Prostate gland (tissue), 2 donors: ENCODE measurements at regions not wholly inside any gene's neighbourhood (a gene's known extent, or its start where the extent isn't known, plus 50 kb on each side); places are given as distances from the start of the nearest gene placed in this dataset.

ENCODE experiments used
- DNase-seq: peaks from one replicate; pipeline ENCODE4 v3.0.0-alpha.2; 2019; ENCODE audit warnings: low spot score
- H3K27ac ChIP-seq, 2 donors: fragments of 200-600 bp; sonication (generic); 2 replicates each; pipeline ENCODE4 v1.5.1; 2017 to 2019
- H3K27me3 ChIP-seq: fragments of 200-600 bp; sonication (generic); replicated peaks from 2 replicates; pipeline ENCODE4 v1.5.1; 2019; ENCODE audit not compliant: insufficient read depth
- H3K36me3 ChIP-seq, 2 donors: fragments of 200-600 bp; sonication (generic); 1 replicate in 1 of 2; 2 replicates in 1 of 2; pipeline versions ENCODE4 v1.5.1 to v1.8.1; 2017 to 2019
- H3K4me1 ChIP-seq: fragments of 200-600 bp; sonication (generic); replicated peaks from 2 replicates; pipeline ENCODE4 v1.5.1; 2019
- H3K4me3 ChIP-seq, 2 donors: fragments of 200-600 bp; sonication (generic); 2 replicates each; pipeline ENCODE4 v1.5.1; 2017 to 2019
- H3K9me3 ChIP-seq: fragments of 200-600 bp; sonication (generic); 2 replicates; pipeline ENCODE4 v1.5.1; 2017
- POLR2A ChIP-seq: fragments of 450-650 bp; IDR thresholded peaks from one replicate; pipeline ENCODE4 v1.6.1; 2016; ENCODE audit warnings: antibody characterized with exemption, mild to moderate bottlenecking
- POLR2AphosphoS5 ChIP-seq: sonication (generic); formaldehyde crosslinking; IDR thresholded peaks from one replicate; pipeline ENCODE4 v1.6.1; 2017; ENCODE audit warnings: antibody characterized with exemption
- WGBS: methylation state at CpG from one replicate; pipeline ENCODE4 v1.1.5; 2018; 5-methylcytosine and 5-hydroxymethylcytosine counted together
- intact Hi-C: fragments of 100-400 bp; cut with DNase I; formaldehyde crosslinking; loops from one replicate; pipeline ENCODE4 v1.14.2; 2022
- TF ChIP-seq, protein P1 (sequence below), 4 experiments: fragments of 200-600 bp in 2 of 4; fragments of 450-650 bp in 2 of 4; sonication (generic) in 2 of 4; IDR thresholded peaks; 1 replicate in 3 of 4; 2 replicates in 1 of 4; pipeline ENCODE4 v1.5.1; 2016 to 2019; ENCODE audit warnings: antibody characterized with exemption in 4 of 4, mild to moderate bottlenecking in 2 of 4, moderate library complexity in 2 of 4

DNA sequence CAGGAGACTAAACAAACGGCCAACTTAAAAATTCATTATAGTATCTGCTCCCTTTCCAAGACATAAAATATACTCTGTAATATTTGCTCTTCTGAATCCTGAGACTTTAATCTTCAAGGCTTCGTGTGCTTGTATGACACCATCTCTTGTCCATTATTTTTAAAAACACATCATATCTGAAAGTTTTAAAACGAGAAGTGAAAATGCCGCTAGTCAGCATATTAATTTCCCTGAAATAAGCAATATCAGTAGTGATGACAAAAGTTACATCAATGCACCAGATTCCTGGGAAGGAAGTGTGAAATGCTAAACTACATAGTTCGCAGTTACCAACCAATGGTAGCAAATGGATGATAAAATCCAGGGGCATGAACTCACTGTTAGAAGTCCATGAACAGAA is 66.8 kb upstream of the EXOC1L start:
- intact Hi-C loops: no loop called here
- 80% methylated on average over 5 of the region's 5 CpGs for WGBS
- no peak for DNase-seq

GRCh38 chr4:55753856-55754255 is 65.7 kb upstream of the EXOC1L start:
- intact Hi-C loops: no loop called here
- Histone ChIP-seq H3K4me3 (no peak overlapping the region), H3K27ac (no peak overlapping the region), H3K36me3 (no peaks in the 10 kb centered on the region), H3K9me3 (no peaks in the 10 kb centered on the region), H3K4me1 (no peaks in the 10 kb centered on the region), H3K27me3 (no peaks in the 10 kb centered on the region)
- no peak for DNase-seq
- TF ChIP-seq, protein P1, sequence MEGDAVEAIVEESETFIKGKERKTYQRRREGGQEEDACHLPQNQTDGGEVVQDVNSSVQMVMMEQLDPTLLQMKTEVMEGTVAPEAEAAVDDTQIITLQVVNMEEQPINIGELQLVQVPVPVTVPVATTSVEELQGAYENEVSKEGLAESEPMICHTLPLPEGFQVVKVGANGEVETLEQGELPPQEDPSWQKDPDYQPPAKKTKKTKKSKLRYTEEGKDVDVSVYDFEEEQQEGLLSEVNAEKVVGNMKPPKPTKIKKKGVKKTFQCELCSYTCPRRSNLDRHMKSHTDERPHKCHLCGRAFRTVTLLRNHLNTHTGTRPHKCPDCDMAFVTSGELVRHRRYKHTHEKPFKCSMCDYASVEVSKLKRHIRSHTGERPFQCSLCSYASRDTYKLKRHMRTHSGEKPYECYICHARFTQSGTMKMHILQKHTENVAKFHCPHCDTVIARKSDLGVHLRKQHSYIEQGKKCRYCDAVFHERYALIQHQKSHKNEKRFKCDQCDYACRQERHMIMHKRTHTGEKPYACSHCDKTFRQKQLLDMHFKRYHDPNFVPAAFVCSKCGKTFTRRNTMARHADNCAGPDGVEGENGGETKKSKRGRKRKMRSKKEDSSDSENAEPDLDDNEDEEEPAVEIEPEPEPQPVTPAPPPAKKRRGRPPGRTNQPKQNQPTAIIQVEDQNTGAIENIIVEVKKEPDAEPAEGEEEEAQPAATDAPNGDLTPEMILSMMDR (IDR thresholded peaks at IDR 0.05): no peak
- 45% methylated on average over 1 of the region's 1 CpG for WGBS

More for the DNA sequence above, 66.8 kb upstream of the EXOC1L start:
- TF ChIP-seq POLR2AphosphoS5: no peak
- TF ChIP-seq, protein P1 (IDR thresholded peaks at IDR 0.05): no peak
- no peak for TF ChIP-seq POLR2A
- Histone ChIP-seq H3K27me3 (no peaks in the 10 kb centered on the region), H3K4me3 (no peak overlapping the region), H3K9me3 (no peaks in the 10 kb centered on the region), H3K36me3 (no peaks in the 10 kb centered on the region), H3K27ac (no peak overlapping the region), H3K4me1 (no peaks in the 10 kb centered on the region)

GRCh38 chr4:55754754-55755350 is 64.7 kb upstream of the EXOC1L start:
- TF ChIP-seq POLR2A (no peak), POLR2AphosphoS5 (no peak)
- TF ChIP-seq, protein P1 (IDR thresholded peaks at IDR 0.05): no peak
- Histone ChIP-seq H3K27ac (no peak overlapping the region), H3K27me3 (no peaks in the 10 kb centered on the region), H3K9me3 (no peaks in the 10 kb centered on the region), H3K4me1 (no peaks in the 10 kb centered on the region), H3K36me3 (no peaks in the 10 kb centered on the region), H3K4me3 (no peak overlapping the region)
- intact Hi-C loops: no loop called here
- DNase-seq: no peak
- 81% methylated on average over 6 of the region's 6 CpGs for WGBS

DNA sequence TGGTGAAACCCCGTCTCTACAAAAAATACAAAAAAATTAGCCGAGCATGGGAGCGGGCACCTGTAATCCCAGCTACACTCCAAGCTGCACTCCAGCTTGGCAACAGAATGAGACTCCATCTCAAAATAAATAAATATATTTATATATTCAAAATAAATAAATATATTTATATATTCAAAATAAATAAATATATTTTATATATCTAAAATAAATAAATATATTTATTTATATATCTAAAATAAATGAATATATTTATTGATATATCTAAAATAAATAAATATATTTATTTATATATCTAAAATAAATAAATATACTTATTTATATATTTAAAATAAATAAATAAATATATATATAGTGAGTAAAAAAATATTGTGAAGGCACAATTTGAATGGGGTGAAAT is 63.4 kb upstream of the EXOC1L start:
- 92% methylated on average over 3 of the region's 3 CpGs for WGBS
- H3K36me3 ChIP-seq: no peaks in the 10 kb centered on the region
- no peaks in the 10 kb centered on the region for H3K4me1 ChIP-seq
- H3K9me3 ChIP-seq: no peaks in the 10 kb centered on the region
- TF ChIP-seq POLR2A (no peak), POLR2AphosphoS5 (no peak)
- TF ChIP-seq, protein P1 (IDR thresholded peaks at IDR 0.05): no peak
- no peak overlapping the region for H3K4me3 ChIP-seq
- H3K27me3 ChIP-seq: no peaks in the 10 kb centered on the region
- no peak overlapping the region for H3K27ac ChIP-seq
- intact Hi-C loops: no loop called here
- DNase-seq: no peak

DNA sequence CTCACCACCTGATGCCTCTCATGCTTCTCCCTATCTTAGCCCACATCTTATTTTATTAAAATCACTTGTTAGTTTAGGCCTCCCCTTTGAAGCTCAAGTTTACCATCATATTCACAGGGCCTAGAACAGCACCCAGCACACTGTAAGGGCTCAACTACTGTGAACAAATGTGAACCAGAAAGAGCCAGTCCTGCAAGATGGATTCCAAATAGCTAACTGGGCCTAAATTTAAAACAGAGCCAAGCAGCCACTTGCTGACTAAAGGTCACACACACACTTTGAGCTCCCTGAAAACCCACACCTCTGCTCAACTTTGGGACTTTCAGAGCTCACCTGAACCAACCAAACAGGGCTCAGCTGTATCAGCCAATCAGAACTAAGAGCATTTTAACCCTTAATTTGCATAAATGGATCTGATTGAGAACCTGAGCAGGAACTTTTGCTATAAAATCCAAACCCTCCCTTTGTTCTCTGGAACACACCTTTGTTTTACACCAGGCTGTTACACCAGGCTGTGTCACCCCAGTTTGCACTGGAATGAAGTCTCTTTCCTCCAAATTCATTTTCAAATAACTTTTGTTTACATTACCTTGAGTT is 62.1 kb upstream of the EXOC1L start:
- H3K9me3 ChIP-seq: no peaks in the 10 kb centered on the region
- intact Hi-C loops: no loop called here
- no peak for DNase-seq
- no peak overlapping the region for H3K4me3 ChIP-seq
- no peak overlapping the region for H3K27ac ChIP-seq
- H3K36me3 ChIP-seq: no peaks in the 10 kb centered on the region
- TF ChIP-seq, protein P1 (IDR thresholded peaks at IDR 0.05): no peak
- TF ChIP-seq POLR2AphosphoS5: no peak
- no peaks in the 10 kb centered on the region for H3K27me3 ChIP-seq
- no peaks in the 10 kb centered on the region for H3K4me1 ChIP-seq
